Adrenal gland (tissue), 5 donors: ENCODE measurements at regions not wholly inside any gene's neighbourhood (a gene's known extent, or its start where the extent isn't known, plus 50 kb on each side); places are given as distances from the start of the nearest gene placed in this dataset.

ENCODE experiments used
- CTCF ChIP-seq, 6 experiments: fragments of 450-650 bp in 4 of 6; fragments of 200-600 bp in 2 of 6; sonication (generic) in 1 of 6; IDR thresholded peaks; 1 replicate in 5 of 6; 2 replicates in 1 of 6; pipeline versions ENCODE4 v1.5.1 to v1.8.0; 2016 to 2021; ENCODE audit warnings: antibody characterized with exemption in 6 of 6, mild to moderate bottlenecking in 2 of 6, moderate library complexity in 1 of 6
- POLR2A ChIP-seq, 2 donors: fragments of 450-650 bp; IDR thresholded peaks; one replicate each; pipeline ENCODE4 v1.6.1; 2017; ENCODE audit warnings: antibody characterized with exemption in 2 of 2, mild to moderate bottlenecking in 2 of 2, moderate library complexity in 1 of 2
- donor health status: DM: no; HTN: no; CAD: no.

DNA sequence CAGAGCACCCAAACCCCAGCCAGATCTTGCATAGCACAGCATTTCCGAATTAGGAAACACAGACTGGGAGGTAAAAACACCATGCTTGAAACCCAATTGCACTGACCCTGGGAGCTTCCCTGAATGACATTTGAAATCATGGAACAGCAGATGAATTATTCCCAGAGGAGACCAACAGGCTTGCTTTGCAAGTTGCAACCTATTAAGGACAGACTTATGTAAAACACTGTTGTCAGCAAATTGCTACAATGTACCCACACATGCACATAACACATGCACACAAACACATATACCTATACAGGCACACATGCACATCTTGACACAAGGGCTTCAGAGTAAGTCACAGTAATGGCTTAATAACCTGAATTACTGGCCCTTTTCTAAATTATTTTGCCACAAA is 984.8 kb downstream of the DNAH5 start:
- TF ChIP-seq CTCF (IDR thresholded peaks at IDR 0.05) (no peak), POLR2A (IDR thresholded peaks at IDR 0.05) (no peak)
